HTR-8/SVneo (cell line): ENCODE measurements at regions not wholly inside any gene's neighbourhood (a gene's known extent, or its start where the extent isn't known, plus 50 kb on each side); places are given as distances from the start of the nearest gene placed in this dataset.

Experiments
- DNase-seq: peaks from one replicate; pipeline ENCODE4 v3.0.0; 2011; ENCODE audit warnings: low spot score, mixed read lengths; ENCODE audit not compliant: insufficient read length
- FAIRE-seq: peaks from 2 replicates; lab custom pipeline; 2011; peaks lifted over from hg19 to GRCh38; lab: Jason Lieb, UNC

GRCh38 chr2:70036290-70036689 is 51.0 kb upstream of the PCBP1 start:
- FAIRE-seq (no peak), DNase-seq (no peak)

- DNase-seq (no peak), FAIRE-seq (no peak)
Measured at GRCh38 chr2:70035344-70035844, 51.9 kb upstream of the PCBP1 start.

DNA sequence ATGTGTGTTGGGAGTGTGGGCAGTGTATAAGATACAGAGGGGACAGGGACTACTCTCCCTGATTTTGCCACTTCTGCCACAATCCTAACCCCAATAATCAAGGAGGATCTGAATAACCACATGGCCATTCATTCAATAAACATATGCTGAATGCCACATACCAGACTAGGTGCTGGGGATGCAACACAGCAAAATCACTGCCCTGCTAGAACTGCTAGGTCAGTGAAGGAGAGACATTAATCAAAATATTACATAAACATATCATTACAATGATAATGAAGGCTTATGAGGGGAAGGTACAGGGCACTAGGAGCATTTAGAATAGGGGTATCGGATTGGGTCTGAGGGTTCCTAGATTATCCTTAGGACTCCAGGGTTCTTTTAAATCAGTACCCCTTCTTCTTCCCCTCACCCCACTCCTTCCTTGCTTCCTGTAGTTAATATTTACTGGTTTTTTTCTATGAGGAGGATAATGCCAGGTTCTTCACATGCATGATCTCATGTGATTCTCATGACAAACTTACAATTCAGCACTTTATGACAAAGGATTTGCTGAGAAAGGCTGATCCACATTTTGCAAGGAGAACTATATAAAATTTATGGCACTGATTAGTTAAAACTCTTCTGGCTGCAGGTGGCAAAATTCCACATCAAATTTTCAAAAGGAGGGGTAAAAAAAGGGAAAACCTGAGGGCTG is 56.4 kb upstream of the PCBP1 start:
- DNase-seq: no peak

DNA sequence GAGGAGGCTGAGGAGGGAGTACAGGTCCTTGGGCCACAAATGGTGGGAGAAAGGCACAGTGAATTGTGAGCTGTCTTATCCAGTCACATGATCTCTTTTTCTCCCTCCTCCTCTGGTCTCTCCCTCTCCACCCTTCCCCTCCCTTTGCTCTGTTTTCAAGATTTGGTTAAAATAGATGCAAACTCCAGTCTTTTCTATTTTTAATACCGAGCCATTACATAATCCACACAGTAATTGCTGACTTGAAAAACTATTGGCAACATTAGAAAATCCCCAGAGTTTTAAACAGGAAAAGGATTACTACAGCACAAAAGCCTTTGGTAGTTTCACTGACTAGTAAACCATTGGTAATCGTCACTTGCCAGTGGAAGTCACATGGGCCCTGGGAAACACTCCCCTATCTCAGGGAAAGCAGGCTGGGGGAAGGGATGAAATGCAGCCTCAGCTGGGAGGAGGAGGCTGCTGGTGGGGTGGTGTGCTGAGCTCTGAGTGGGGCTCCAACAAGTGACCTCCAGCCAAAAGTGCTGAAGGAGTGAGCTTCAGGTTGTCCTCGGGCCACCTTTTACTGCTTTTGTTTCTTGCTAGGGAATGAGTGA is 57.4 kb upstream of the PCBP1 start:
- FAIRE-seq (no peak), DNase-seq (no peak)

More for the DNA sequence above, 56.4 kb upstream of the PCBP1 start:
- no peak for FAIRE-seq

GRCh38 chr2:70024284-70024683 is 62.9 kb upstream of the ASPRV1 start:
- FAIRE-seq (no peak), DNase-seq (no peak)

DNA sequence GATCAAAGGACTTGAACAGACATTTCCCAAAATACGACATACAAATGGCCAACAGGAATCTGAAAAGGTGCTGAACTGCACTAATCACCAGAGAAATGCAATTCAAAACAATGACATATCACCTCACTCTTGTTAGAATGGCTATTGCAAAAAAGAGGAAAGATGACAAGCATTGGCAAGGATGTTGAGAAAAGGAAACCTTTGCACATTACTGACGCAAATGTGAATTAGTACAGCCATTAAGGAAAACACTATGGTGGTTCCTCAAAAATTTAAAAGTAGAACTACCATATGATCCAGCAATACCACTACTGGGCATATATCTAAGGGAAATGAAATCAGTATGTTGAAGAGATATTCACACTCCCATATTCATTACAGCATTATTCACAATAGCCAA is 57.7 kb upstream of the ASPRV1 start:
- FAIRE-seq: peak; percentile 51

DNA sequence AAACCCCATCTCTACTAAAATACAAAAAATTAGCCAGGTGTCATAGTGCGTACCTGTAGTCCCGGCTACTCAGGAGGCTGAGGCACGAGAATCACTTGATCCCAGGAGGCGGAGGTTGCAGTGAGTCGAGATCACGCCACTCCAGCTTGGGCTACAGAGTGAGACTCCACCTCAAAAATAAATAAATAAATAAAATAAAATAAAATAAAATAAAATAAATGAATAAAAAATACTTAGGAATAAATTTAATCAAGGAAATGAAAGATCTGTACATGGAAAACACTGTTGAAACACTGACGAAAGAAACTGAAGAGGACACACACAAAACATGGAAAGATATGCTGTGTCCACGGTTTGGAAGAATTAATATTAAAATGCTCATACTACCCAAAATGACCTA is 56.5 kb upstream of the ASPRV1 start:
- FAIRE-seq (no peak), DNase-seq (no peak)

More for the DNA sequence above, 57.7 kb upstream of the ASPRV1 start:
- DNase-seq: no peak

DNA sequence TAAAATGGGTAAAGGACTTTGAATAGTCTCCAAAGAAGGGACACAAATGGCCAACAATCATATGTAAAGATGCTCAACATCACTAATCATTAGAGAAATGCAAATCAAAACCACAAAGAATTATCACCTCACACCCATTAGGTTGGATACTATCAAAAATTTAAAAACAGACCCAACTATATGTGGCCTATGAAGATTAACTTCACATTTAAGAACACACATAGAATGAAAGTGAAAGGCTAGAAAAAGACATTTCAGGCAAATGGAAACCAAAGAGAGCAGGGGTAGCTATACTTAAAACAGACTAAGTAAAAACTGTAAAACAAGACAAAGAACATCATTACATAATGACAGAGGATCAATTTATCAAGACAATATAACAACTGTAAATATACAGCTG is 53.5 kb upstream of the ASPRV1 start:
- no peak for DNase-seq
- no peak for FAIRE-seq

GRCh38 chr2:70012887-70013286 is 51.5 kb upstream of the ASPRV1 start:
- no peak for DNase-seq
- no peak for FAIRE-seq

DNA sequence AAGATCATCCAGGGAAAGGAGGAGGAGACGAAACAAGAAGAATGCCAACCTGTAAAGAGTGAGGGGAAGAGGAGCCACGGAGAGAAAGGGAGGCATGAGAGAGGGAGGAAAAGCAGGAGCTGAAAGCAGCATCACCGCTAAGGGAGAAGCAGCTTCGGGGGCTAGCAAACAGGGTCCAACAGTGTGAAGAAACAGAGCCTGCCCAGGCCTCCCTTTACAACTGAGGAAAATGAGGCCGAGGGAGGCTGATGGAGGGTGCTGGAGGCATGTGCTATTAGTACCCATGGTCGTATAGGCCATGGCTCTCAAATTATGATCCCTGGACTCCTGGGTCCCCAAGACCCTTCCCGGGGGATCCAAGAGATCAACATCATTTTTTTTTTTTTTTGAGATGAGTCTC is 50.4 kb upstream of the ASPRV1 start:
- FAIRE-seq (no peak), DNase-seq (no peak)

DNA sequence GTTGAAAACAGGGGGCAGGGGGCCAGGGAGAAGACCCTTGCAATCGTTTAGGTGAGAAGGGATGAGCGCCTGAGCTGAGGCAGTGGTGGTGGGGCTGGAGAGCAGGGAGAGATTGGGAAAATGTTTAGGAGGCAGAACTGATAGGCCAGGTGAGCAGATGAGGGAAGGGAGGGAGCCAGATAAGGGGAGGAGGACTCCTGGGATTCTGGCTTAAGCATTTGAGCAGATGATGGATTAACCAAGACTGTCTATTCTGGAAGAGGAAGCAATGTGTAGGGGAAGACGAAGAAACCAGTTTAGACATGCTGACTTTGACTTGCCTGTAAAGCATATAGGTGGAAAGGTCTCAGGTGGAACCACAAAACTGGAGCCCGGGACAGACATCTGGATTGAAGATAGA is 49.9 kb upstream of the ASPRV1 start:
- FAIRE-seq (no peak), DNase-seq (no peak)
